Tibial nerve (tissue), 4 donors: ENCODE measurements at regions not wholly inside any gene's neighbourhood (a gene's known extent, or its start where the extent isn't known, plus 50 kb on each side); places are given as distances from the start of the nearest gene placed in this dataset.

Source experiments
- EP300 ChIP-seq, 2 donors: sonication (generic); formaldehyde crosslinking; IDR thresholded peaks; one replicate each; pipeline ENCODE4 v1.6.1; 2017; ENCODE audit warnings: antibody characterized with exemption in 2 of 2, mild to moderate bottlenecking in 1 of 2
- POLR2A ChIP-seq, 2 donors: fragments of 450-650 bp; IDR thresholded peaks; one replicate each; pipeline ENCODE4 v1.6.1; 2017; ENCODE audit warnings: antibody characterized with exemption in 2 of 2, mild to moderate bottlenecking in 2 of 2, moderate library complexity in 2 of 2
- TF ChIP-seq, protein P1 (sequence below), 5 experiments: fragments of 200-600 bp in 3 of 5; fragments of 450-650 bp in 2 of 5; sonication (generic) in 3 of 5; IDR thresholded peaks; one replicate each; pipeline ENCODE4 v1.5.1; 2016 to 2019; ENCODE audit warnings: antibody characterized with exemption in 5 of 5, mild to moderate bottlenecking in 3 of 5, moderate library complexity in 2 of 5

DNA sequence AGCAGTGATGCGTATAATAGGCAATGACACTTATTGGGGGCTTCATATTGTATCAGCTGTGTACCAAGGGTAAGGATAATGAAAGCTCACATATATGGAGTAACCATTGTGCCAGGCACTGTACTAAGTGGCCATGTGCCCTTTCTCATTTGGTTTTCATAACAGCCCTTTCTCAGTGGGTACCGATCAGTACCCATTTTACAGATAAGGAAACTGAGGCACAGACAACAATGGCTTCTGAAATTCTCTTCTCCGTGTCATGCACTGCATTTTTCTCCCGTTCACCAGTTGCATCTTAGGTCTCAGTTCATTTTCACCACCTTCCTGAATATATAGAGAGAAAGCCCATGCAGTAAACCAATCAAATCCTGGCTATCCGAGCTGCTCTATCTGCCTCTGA lies 216.7 kb upstream of the RBFOX1 start:
- TF ChIP-seq, protein P1, sequence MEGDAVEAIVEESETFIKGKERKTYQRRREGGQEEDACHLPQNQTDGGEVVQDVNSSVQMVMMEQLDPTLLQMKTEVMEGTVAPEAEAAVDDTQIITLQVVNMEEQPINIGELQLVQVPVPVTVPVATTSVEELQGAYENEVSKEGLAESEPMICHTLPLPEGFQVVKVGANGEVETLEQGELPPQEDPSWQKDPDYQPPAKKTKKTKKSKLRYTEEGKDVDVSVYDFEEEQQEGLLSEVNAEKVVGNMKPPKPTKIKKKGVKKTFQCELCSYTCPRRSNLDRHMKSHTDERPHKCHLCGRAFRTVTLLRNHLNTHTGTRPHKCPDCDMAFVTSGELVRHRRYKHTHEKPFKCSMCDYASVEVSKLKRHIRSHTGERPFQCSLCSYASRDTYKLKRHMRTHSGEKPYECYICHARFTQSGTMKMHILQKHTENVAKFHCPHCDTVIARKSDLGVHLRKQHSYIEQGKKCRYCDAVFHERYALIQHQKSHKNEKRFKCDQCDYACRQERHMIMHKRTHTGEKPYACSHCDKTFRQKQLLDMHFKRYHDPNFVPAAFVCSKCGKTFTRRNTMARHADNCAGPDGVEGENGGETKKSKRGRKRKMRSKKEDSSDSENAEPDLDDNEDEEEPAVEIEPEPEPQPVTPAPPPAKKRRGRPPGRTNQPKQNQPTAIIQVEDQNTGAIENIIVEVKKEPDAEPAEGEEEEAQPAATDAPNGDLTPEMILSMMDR (IDR thresholded peaks at IDR 0.05): no peak
- no peak for TF ChIP-seq EP300 (IDR thresholded peaks at IDR 0.05)
- no peak for TF ChIP-seq POLR2A (IDR thresholded peaks at IDR 0.05)
